Spleen (tissue), 7 donors: ENCODE measurements at regions not wholly inside any gene's neighbourhood (a gene's known extent, or its start where the extent isn't known, plus 50 kb on each side); places are given as distances from the start of the nearest gene placed in this dataset.

Experiments
- POLR2A ChIP-seq, 3 donors: fragments of 450-650 bp; IDR thresholded peaks; one replicate each; pipeline ENCODE4 v1.5.1; 2017; ENCODE audit warnings: antibody characterized with exemption in 3 of 3, mild to moderate bottlenecking in 1 of 3
- POLR2AphosphoS5 ChIP-seq, 3 donors: sonication (generic); formaldehyde crosslinking; IDR thresholded peaks; one replicate each; pipeline ENCODE4 v1.5.1; 2017; ENCODE audit warnings: antibody characterized with exemption in 3 of 3
- TF ChIP-seq, protein P1 (sequence below), 11 experiments: fragments of 200-600 bp in 7 of 11; fragments of 450-650 bp in 4 of 11; sonication (generic) in 4 of 11; IDR thresholded peaks in 8 of 11; conservative IDR thresholded peaks in 3 of 11; 1 replicate in 7 of 11; 2 replicates in 4 of 11; pipeline versions ENCODE4 v1.4.0 to v1.8.0; 2016 to 2021; ENCODE audit warnings: antibody characterized with exemption in 11 of 11, inconsistent platforms in 4 of 11, mild to moderate bottlenecking in 1 of 11
- donor health status: DM: no; HTN: no; CAD: no; lungs with moderate emphysema.
- donor health status: DM: no; HTN: no; CAD: no.
- donor health status: DM: no; HTN: no; CAD: no.

- no peak for TF ChIP-seq POLR2A (IDR thresholded peaks at IDR 0.05)
- TF ChIP-seq, protein P1, sequence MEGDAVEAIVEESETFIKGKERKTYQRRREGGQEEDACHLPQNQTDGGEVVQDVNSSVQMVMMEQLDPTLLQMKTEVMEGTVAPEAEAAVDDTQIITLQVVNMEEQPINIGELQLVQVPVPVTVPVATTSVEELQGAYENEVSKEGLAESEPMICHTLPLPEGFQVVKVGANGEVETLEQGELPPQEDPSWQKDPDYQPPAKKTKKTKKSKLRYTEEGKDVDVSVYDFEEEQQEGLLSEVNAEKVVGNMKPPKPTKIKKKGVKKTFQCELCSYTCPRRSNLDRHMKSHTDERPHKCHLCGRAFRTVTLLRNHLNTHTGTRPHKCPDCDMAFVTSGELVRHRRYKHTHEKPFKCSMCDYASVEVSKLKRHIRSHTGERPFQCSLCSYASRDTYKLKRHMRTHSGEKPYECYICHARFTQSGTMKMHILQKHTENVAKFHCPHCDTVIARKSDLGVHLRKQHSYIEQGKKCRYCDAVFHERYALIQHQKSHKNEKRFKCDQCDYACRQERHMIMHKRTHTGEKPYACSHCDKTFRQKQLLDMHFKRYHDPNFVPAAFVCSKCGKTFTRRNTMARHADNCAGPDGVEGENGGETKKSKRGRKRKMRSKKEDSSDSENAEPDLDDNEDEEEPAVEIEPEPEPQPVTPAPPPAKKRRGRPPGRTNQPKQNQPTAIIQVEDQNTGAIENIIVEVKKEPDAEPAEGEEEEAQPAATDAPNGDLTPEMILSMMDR (IDR thresholded peaks at IDR 0.05 in 8 of 11, conservative IDR thresholded peaks at IDR 0.05 in 3 of 11), result no peak
- no peak for TF ChIP-seq POLR2AphosphoS5 (IDR thresholded peaks at IDR 0.05)
Measured at GRCh38 chr10:88063861-88064557, 200.6 kb downstream of the PTEN start.
